SK-N-SH treated with all-trans-retinoic acid at 6 μM for 48 hours (cell line): ENCODE measurements at regions not wholly inside any gene's neighbourhood (a gene's known extent, or its start where the extent isn't known, plus 50 kb on each side); places are given as distances from the start of the nearest gene placed in this dataset.

Experiments used
- ATAC-seq: fragments of 200-7000 bp; cut with Tn5 transposase; 3 replicates; pipeline ENCODE4 v1.9.1; 2020; ENCODE audit warnings: mild to moderate bottlenecking, moderate library complexity
- ARNTL ChIP-seq: fragments of 450-650 bp; formaldehyde crosslinking; IDR thresholded peaks from 2 replicates; pipeline ENCODE4 v1.5.0; 2020; ENCODE audit warnings: low read depth, mild to moderate bottlenecking, moderate library complexity, borderline replicate concordance
- CREB5 ChIP-seq: fragments of 250-450 bp; sonication (Bioruptor Pico); IDR thresholded peaks from 2 replicates; pipeline ENCODE4 v1.5.1; 2020; ENCODE audit warnings: low read depth, mild to moderate bottlenecking, moderate library complexity
- CSDC2 ChIP-seq: fragments of 250-450 bp; sonication (Bioruptor Pico); IDR thresholded peaks from 2 replicates; pipeline ENCODE4 v1.5.0; 2020; ENCODE audit warnings: mild to moderate bottlenecking, moderate library complexity
- CSRNP3 ChIP-seq: fragments of 250-450 bp; sonication (Bioruptor Pico); IDR thresholded peaks from 2 replicates; pipeline ENCODE4 v1.5.1; 2021; ENCODE audit warnings: mild to moderate bottlenecking, moderate library complexity
- GLIS3 ChIP-seq: fragments of 250-450 bp; sonication (Bioruptor Pico); IDR thresholded peaks from 2 replicates; pipeline ENCODE4 v1.5.0; 2020; ENCODE audit warnings: mild to moderate bottlenecking, moderate library complexity
- ISL1 ChIP-seq: fragments of 250-450 bp; sonication (Bioruptor Pico); IDR thresholded peaks from 2 replicates; pipeline ENCODE4 v2.1.2; 2022; ENCODE audit warnings: mild to moderate bottlenecking, moderate library complexity
- OSR1 ChIP-seq: fragments of 250-450 bp; sonication (Bioruptor Pico); IDR thresholded peaks from 2 replicates; pipeline ENCODE4 v1.8.0; 2022; ENCODE audit warnings: moderate library complexity, mild to moderate bottlenecking, inconsistent platforms
- PATZ1 ChIP-seq: fragments of 250-450 bp; sonication (Bioruptor Pico); IDR thresholded peaks from 2 replicates; pipeline ENCODE4 v1.8.0; 2020; ENCODE audit warnings: mild to moderate bottlenecking, moderate library complexity, borderline replicate concordance
- POU6F1 ChIP-seq: fragments of 250-450 bp; sonication (Bioruptor Pico); IDR thresholded peaks from 2 replicates; pipeline ENCODE4 v1.8.0; 2021; ENCODE audit warnings: low read depth, mild to moderate bottlenecking, moderate library complexity, borderline replicate concordance
- PPARA ChIP-seq: fragments of 250-450 bp; sonication (Bioruptor Pico); IDR thresholded peaks from 2 replicates; pipeline ENCODE4 v1.5.0; 2020; ENCODE audit warnings: mild to moderate bottlenecking, borderline replicate concordance
- RARB ChIP-seq: fragments of 250-450 bp; sonication (Bioruptor Pico); IDR thresholded peaks from 2 replicates; pipeline ENCODE4 v1.8.0; 2021; ENCODE audit warnings: mild to moderate bottlenecking, moderate library complexity
- SNAI2 ChIP-seq: fragments of 250-450 bp; sonication (Bioruptor Pico); IDR thresholded peaks from 2 replicates; pipeline ENCODE4 v1.5.0; 2020; ENCODE audit warnings: mild to moderate bottlenecking, moderate library complexity
- TCF4 ChIP-seq: fragments of 250-450 bp; sonication (Bioruptor Pico); IDR thresholded peaks from 2 replicates; pipeline ENCODE4 v1.8.0; 2021; ENCODE audit warnings: mild to moderate bottlenecking, moderate library complexity, borderline replicate concordance
- TSHZ2 ChIP-seq: fragments of 250-450 bp; sonication (Bioruptor Pico); IDR thresholded peaks from 2 replicates; pipeline ENCODE4 v1.5.0; 2020; ENCODE audit warnings: mild to moderate bottlenecking, moderate library complexity
- ZC3H10 ChIP-seq: fragments of 250-450 bp; sonication (Bioruptor Pico); IDR thresholded peaks from 2 replicates; pipeline ENCODE4 v1.5.1; 2021; ENCODE audit warnings: mild to moderate bottlenecking, moderate library complexity
- ZFP3 ChIP-seq: fragments of 250-450 bp; sonication (Bioruptor Pico); IDR thresholded peaks from 2 replicates; pipeline ENCODE4 v1.5.0; 2020; ENCODE audit warnings: mild to moderate bottlenecking, moderate library complexity
- ZFP30 ChIP-seq: fragments of 450-650 bp; formaldehyde crosslinking; IDR thresholded peaks from 2 replicates; pipeline ENCODE4 v1.5.0; 2022; ENCODE audit warnings: mild to moderate bottlenecking, moderate library complexity
- ZNF565 ChIP-seq: fragments of 450-650 bp; formaldehyde crosslinking; conservative IDR thresholded peaks from 2 replicates; pipeline ENCODE4 v1.5.0; 2020; ENCODE audit warnings: low read depth, mild to moderate bottlenecking, moderate library complexity
- ZNF70 ChIP-seq: fragments of 450-650 bp; formaldehyde crosslinking; IDR thresholded peaks from 2 replicates; pipeline ENCODE4 v1.5.0; 2020; ENCODE audit warnings: mild to moderate bottlenecking, moderate library complexity
- ZNF8 ChIP-seq: fragments of 450-650 bp; formaldehyde crosslinking; IDR thresholded peaks from 2 replicates; pipeline ENCODE4 v1.5.0; 2020; ENCODE audit warnings: mild to moderate bottlenecking, moderate library complexity

GRCh38 chr10:20614911-20615310, 282.2 kb downstream of the NEBL start:
- no peak for ATAC-seq
- no peak for TF ChIP-seq TCF4 (CRISPR knock-in tag)
- TF ChIP-seq CREB5 (CRISPR knock-in tag): no peak
- no peak for TF ChIP-seq POU6F1 (CRISPR knock-in tag)
- no peak for TF ChIP-seq ISL1
- no peak for TF ChIP-seq CSRNP3 (CRISPR knock-in tag)
- no peak for TF ChIP-seq SNAI2 (CRISPR knock-in tag)
- no peak for TF ChIP-seq GLIS3 (CRISPR knock-in tag)
- no peak for TF ChIP-seq CSDC2
- TF ChIP-seq ZNF565: no peak
- TF ChIP-seq ZC3H10: no peak
- no peak for TF ChIP-seq ZNF70
- no peak for TF ChIP-seq ZNF8 (CRISPR knock-in tag)
- no peak for TF ChIP-seq TSHZ2
- TF ChIP-seq OSR1 (CRISPR knock-in tag): no peak
- TF ChIP-seq ARNTL (CRISPR knock-in tag): no peak

- ATAC-seq: no peak
- TF ChIP-seq ZFP3 (no peak), POU6F1 (CRISPR knock-in tag) (no peak), PATZ1 (CRISPR knock-in tag) (no peak)
These were observed 288.6 kb downstream of the NEBL start for GRCh38 chr10:20608503-20608902.

GRCh38 chr10:20606985-20607384, 290.1 kb downstream of the NEBL start:
- ATAC-seq: no peak
- TF ChIP-seq CSDC2: no peak
- TF ChIP-seq RARB (CRISPR knock-in tag): no peak
- 0 out of 2 replicates have a peak, but pooled peaks have one; percentile 10 for TF ChIP-seq TCF4 (CRISPR knock-in tag)

- TF ChIP-seq ZFP30 (CRISPR knock-in tag) (no peak), ZC3H10 (no peak), ZNF565 (no peak), CREB5 (CRISPR knock-in tag) (no peak), OSR1 (CRISPR knock-in tag) (no peak), PPARA (CRISPR knock-in tag) (no peak), POU6F1 (CRISPR knock-in tag) (no peak)
- no peak for ATAC-seq
These were observed 295.1 kb downstream of the NEBL start for GRCh38 chr10:20601941-20602461.
